KMS-11 (cell line): ENCODE measurements at regions not wholly inside any gene's neighbourhood (a gene's known extent, or its start where the extent isn't known, plus 50 kb on each side); places are given as distances from the start of the nearest gene placed in this dataset.

Source experiments
- H2AFZ ChIP-seq: fragments of 200-600 bp; sonication (generic); 2 replicates; pipeline ENCODE4 v1.6.1; 2016; ENCODE audit warnings: antibody characterized with exemption, mixed run types, low read depth
- H3K27ac ChIP-seq: fragments of 200-600 bp; sonication (generic); 2 replicates; pipeline ENCODE4 v1.6.1; 2016; ENCODE audit warnings: mild to moderate bottlenecking, mixed run types
- H3K27me3 ChIP-seq: fragments of 200-600 bp; sonication (generic); 2 replicates; pipeline ENCODE4 v1.6.1; 2017; ENCODE audit warnings: mild to moderate bottlenecking, low read depth, mixed run types, moderate library complexity; ENCODE audit not compliant: insufficient read depth
- H3K36me3 ChIP-seq: fragments of 200-600 bp; sonication (generic); 2 replicates; pipeline ENCODE4 v1.6.1; 2017; ENCODE audit warnings: mild to moderate bottlenecking, mixed run types; ENCODE audit not compliant: insufficient read depth
- H3K4me1 ChIP-seq: fragments of 200-600 bp; sonication (generic); 2 replicates; pipeline ENCODE4 v1.6.1; 2016; ENCODE audit warnings: mild to moderate bottlenecking, low read depth, mixed run types; ENCODE audit not compliant: poor library complexity, severe bottlenecking
- H3K4me2 ChIP-seq: fragments of 200-600 bp; sonication (generic); 2 replicates; pipeline ENCODE4 v1.7.0; 2016; ENCODE audit warnings: mild to moderate bottlenecking, mixed run types
- H3K4me3 ChIP-seq: fragments of 200-600 bp; sonication (generic); IDR thresholded peaks from 2 replicates; pipeline ENCODE4 v1.6.1; 2017; ENCODE audit warnings: low read depth, low read length, mixed read lengths; ENCODE audit not compliant: insufficient read depth
- H3K79me2 ChIP-seq: fragments of 200-600 bp; sonication (generic); 2 replicates; pipeline ENCODE4 v1.6.1; 2016; ENCODE audit warnings: low read depth, mixed run types; ENCODE audit not compliant: insufficient read depth
- H3K9ac ChIP-seq: fragments of 200-600 bp; sonication (generic); 2 replicates; pipeline ENCODE4 v1.6.1; 2016; ENCODE audit warnings: mild to moderate bottlenecking, mixed run types
- H4K20me1 ChIP-seq: fragments of 200-600 bp; sonication (generic); 2 replicates; pipeline ENCODE4 v1.6.1; 2016; ENCODE audit warnings: mild to moderate bottlenecking, mixed run types; ENCODE audit not compliant: insufficient read depth
- CTCF ChIP-seq: fragments of 200-600 bp; sonication (generic); conservative IDR thresholded peaks from 2 replicates; pipeline ENCODE4 v1.6.1; 2017; ENCODE audit warnings: low read depth, mild to moderate bottlenecking, antibody characterized with exemption, low read length, moderate library complexity, mixed read lengths

DNA sequence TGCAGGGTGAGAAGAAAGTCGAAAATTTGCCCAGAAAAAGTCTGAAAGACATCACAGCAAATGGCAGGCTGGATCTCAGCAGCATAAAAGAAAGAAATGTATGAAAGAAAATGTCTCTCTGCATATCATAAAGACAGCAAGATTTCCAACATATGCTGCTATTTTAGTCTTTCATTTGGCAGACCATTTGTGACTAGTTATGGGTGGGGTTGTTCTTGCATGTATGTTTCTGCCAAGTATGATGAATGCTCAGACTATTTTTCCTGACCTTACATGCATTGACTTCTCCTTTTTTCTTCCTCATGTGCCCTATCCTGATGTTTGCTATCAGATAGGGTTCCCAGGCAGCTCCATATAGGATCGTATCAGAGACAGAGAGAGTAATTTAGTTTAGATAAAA, 58.5 kb upstream of the PARD3B start:
- no peaks in the 10 kb centered on the region for H3K4me1 ChIP-seq
- TF ChIP-seq CTCF: no peak
- H3K27me3 ChIP-seq: no peaks in the 10 kb centered on the region
- H3K4me3 ChIP-seq: no peak overlapping the region
- no peak overlapping the region for H3K4me2 ChIP-seq
- no peak overlapping the region for H3K9ac ChIP-seq
- H3K27ac ChIP-seq: no peak overlapping the region
- H4K20me1 ChIP-seq: no peaks in the 10 kb centered on the region
- H3K79me2 ChIP-seq: no peaks in the 10 kb centered on the region
- no peaks in the 10 kb centered on the region for H3K36me3 ChIP-seq
- no peak overlapping the region for H2AFZ ChIP-seq

- Histone ChIP-seq H3K4me2 (no peak overlapping the region), H3K79me2 (no peaks in the 10 kb centered on the region), H4K20me1 (no peaks in the 10 kb centered on the region), H3K27ac (no peak overlapping the region), H3K4me3 (no peak overlapping the region), H3K36me3 (no peaks in the 10 kb centered on the region), H2AFZ (no peak overlapping the region), H3K4me1 (no peaks in the 10 kb centered on the region), H3K27me3 (no peaks in the 10 kb centered on the region), H3K9ac (no peak overlapping the region)
- no peak for TF ChIP-seq CTCF
Measured at GRCh38 chr2:204487447-204488229, 57.6 kb upstream of the PARD3B start.

DNA sequence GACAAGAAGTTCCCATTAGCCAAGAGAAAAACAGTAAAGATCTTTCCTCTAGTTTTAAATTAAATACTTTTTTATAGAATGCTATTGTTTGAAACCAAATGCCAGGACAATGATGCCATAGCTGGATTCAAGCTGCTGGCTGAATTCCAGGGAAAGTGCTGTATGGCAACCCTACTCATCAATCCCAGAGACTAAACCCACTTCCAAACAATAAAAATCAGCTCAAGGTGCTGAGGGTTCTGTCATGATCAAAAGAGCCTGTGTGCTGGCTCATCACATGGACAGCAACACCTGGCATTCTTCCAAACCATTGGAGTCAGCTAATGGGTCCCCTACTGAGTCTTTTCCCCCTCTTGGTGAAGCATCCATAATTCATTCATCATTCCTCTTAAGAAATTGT, 53.7 kb upstream of the PARD3B start:
- Histone ChIP-seq H2AFZ (no peak overlapping the region), H3K4me2 (no peak overlapping the region), H3K27ac (no peak overlapping the region), H3K36me3 (no peaks in the 10 kb centered on the region), H3K4me3 (no peak overlapping the region), H3K27me3 (no peaks in the 10 kb centered on the region), H3K4me1 (no peaks in the 10 kb centered on the region), H3K9ac (no peak overlapping the region), H4K20me1 (no peaks in the 10 kb centered on the region), H3K79me2 (no peaks in the 10 kb centered on the region)
- no peak for TF ChIP-seq CTCF

GRCh38 chr2:204492417-204492816, 52.9 kb upstream of the PARD3B start:
- TF ChIP-seq CTCF: no peak
- Histone ChIP-seq H3K36me3 (no peaks in the 10 kb centered on the region), H3K27me3 (no peaks in the 10 kb centered on the region), H3K9ac (no peak overlapping the region), H4K20me1 (no peaks in the 10 kb centered on the region), H3K4me2 (no peak overlapping the region), H3K79me2 (no peaks in the 10 kb centered on the region), H3K4me1 (no peaks in the 10 kb centered on the region), H2AFZ (no peak overlapping the region), H3K27ac (no peak overlapping the region), H3K4me3 (no peak overlapping the region)
